Neutrophil (primary cell): ENCODE measurements at regions not wholly inside any gene's neighbourhood (a gene's known extent, or its start where the extent isn't known, plus 50 kb on each side); places are given as distances from the start of the nearest gene placed in this dataset.

Experiments used
- H3K27ac ChIP-seq: fragments of 200-600 bp; sonication (generic); 2 replicates; pipeline ENCODE4 v1.5.1; 2016; ENCODE audit warnings: mild to moderate bottlenecking, moderate library complexity
- H3K27me3 ChIP-seq: fragments of 200-600 bp; sonication (generic); 2 replicates; pipeline ENCODE4 v1.6.0; 2016; ENCODE audit warnings: mild to moderate bottlenecking
- H3K36me3 ChIP-seq: fragments of 200-600 bp; sonication (generic); 2 replicates; pipeline ENCODE4 v1.5.1; 2017
- H3K4me1 ChIP-seq, 2 experiments: fragments of 200-600 bp in 1 of 2; sonication (generic) in 1 of 2; 1 replicate in 1 of 2; 2 replicates in 1 of 2; pipeline versions ENCODE4 v1.5.1 to v1.6.1; 2013 to 2016; ENCODE audit warnings: low read depth in 1 of 2, low read length in 1 of 2, mild to moderate bottlenecking in 1 of 2, moderate library complexity in 1 of 2; ENCODE audit not compliant: control insufficient read depth in 1 of 2, insufficient read depth in 1 of 2
- H3K4me3 ChIP-seq, 2 experiments: fragments of 200-600 bp in 1 of 2; sonication (generic) in 1 of 2; 1 replicate in 1 of 2; 2 replicates in 1 of 2; pipeline ENCODE4 v1.5.1; 2013 to 2016; ENCODE audit warnings: low read depth in 1 of 2, low read length in 1 of 2, mild to moderate bottlenecking in 1 of 2, moderate library complexity in 1 of 2
- H3K9me3 ChIP-seq: fragments of 200-600 bp; sonication (generic); 2 replicates; pipeline ENCODE4 v1.5.1; 2016
- CTCF ChIP-seq: fragments of 200-600 bp; sonication (generic); IDR thresholded peaks from 2 replicates; pipeline ENCODE4 v1.5.1; 2016; ENCODE audit warnings: antibody characterized with exemption

DNA sequence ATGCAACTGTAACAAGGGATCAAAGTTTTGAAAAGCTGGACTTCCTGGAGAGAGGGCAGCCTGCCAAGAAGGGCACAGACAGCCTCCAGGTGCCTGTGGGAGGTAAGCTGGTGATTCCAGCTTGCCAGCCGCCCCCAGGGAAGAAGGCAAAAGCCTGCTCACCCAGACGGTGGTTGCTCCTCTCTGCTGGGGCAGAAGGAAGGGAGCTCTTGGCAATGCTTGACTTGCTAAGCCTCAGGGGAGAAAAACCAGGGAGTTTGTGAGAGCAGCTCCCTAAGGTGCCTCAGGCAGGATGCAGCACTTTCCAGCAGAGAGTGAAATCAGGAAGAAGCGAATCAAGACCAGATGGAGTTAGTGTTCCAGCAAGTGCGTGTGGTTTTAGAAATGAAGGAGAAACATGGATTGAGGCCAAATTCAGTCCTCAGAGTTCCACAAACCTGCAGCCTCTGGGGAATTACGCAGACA lies 553.6 kb downstream of the BUD13 start:
- no peaks in the 10 kb centered on the region for H3K36me3 ChIP-seq
- H3K27me3 ChIP-seq, result no peaks in the 10 kb centered on the region
- no peaks in the 10 kb centered on the region for H3K9me3 ChIP-seq
- H3K4me1 ChIP-seq, result no peaks in the 10 kb centered on the region
- no peak overlapping the region for H3K4me3 ChIP-seq
- TF ChIP-seq CTCF, result no peak
- no peak overlapping the region for H3K27ac ChIP-seq

- H3K27me3 ChIP-seq, result no peaks in the 10 kb centered on the region
- H3K4me3 ChIP-seq, result no peak overlapping the region
- no peaks in the 10 kb centered on the region for H3K36me3 ChIP-seq
- no peaks in the 10 kb centered on the region for H3K4me1 ChIP-seq
- H3K9me3 ChIP-seq, result no peaks in the 10 kb centered on the region
- no peak for TF ChIP-seq CTCF
- no peak overlapping the region for H3K27ac ChIP-seq
Observed at GRCh38 chr11:116217441-116217840, 555.3 kb downstream of the BUD13 start.

DNA sequence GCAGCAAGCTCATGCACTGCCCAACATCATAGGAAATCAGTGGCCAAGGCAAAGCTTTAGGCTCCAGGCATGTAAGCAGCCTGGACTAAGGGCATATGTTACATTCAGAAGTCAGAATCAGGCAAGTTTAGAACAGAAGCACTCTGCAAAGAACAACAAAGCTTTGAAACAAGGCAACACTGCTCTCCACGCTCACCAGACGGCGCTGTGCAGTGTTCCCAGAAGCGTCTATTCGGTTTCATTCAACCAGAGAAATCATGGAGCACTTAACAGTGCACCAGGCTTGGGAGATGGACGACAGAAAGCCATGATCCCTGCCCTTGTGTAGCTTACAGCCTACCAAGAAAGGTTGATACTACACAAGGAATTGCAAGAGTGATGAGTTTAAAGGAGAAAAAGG lies 555.8 kb downstream of the BUD13 start:
- no peaks in the 10 kb centered on the region for H3K27me3 ChIP-seq
- no peak for TF ChIP-seq CTCF
- no peak overlapping the region for H3K4me3 ChIP-seq
- no peak overlapping the region for H3K27ac ChIP-seq
- no peaks in the 10 kb centered on the region for H3K36me3 ChIP-seq
- H3K4me1 ChIP-seq, result no peaks in the 10 kb centered on the region
- no peaks in the 10 kb centered on the region for H3K9me3 ChIP-seq

GRCh38 chr11:116215471-116216113 lies 557.2 kb downstream of the BUD13 start:
- no peak for TF ChIP-seq CTCF
- H3K27me3 ChIP-seq, result no peaks in the 10 kb centered on the region
- H3K4me1 ChIP-seq, result no peaks in the 10 kb centered on the region
- no peaks in the 10 kb centered on the region for H3K36me3 ChIP-seq
- no peaks in the 10 kb centered on the region for H3K9me3 ChIP-seq
- no peak overlapping the region for H3K27ac ChIP-seq
- no peak overlapping the region for H3K4me3 ChIP-seq

GRCh38 chr11:116211147-116211546 lies 561.6 kb downstream of the BUD13 start:
- no peak overlapping the region for H3K4me3 ChIP-seq
- no peaks in the 10 kb centered on the region for H3K36me3 ChIP-seq
- H3K27me3 ChIP-seq, result no peaks in the 10 kb centered on the region
- H3K27ac ChIP-seq, result no peak overlapping the region
- no peak for TF ChIP-seq CTCF
- H3K9me3 ChIP-seq, result no peaks in the 10 kb centered on the region
- H3K4me1 ChIP-seq, result no peaks in the 10 kb centered on the region

- no peak overlapping the region for H3K4me3 ChIP-seq
- H3K27ac ChIP-seq, result no peak overlapping the region
- no peak for TF ChIP-seq CTCF
- H3K4me1 ChIP-seq, result no peaks in the 10 kb centered on the region
- no peaks in the 10 kb centered on the region for H3K9me3 ChIP-seq
- H3K36me3 ChIP-seq, result no peaks in the 10 kb centered on the region
- H3K27me3 ChIP-seq, result no peaks in the 10 kb centered on the region
Observed at GRCh38 chr11:116210663-116211062, 562.1 kb downstream of the BUD13 start.
